H1 (cell line): ENCODE measurements at regions not wholly inside any gene's neighbourhood (a gene's known extent, or its start where the extent isn't known, plus 50 kb on each side); places are given as distances from the start of the nearest gene placed in this dataset.

Experiments
- CTCF ChIA-PET: fragments of 300-600 bp; sonication (Branson Sonifier 250); formaldehyde crosslinking; loops from one replicate; lab custom pipeline; 2021; ENCODE audit not compliant: partially characterized antibody; lab: Charles Lee
- POLR2A ChIA-PET: fragments of 300-600 bp; sonication (Branson Sonifier 250); formaldehyde crosslinking; loops from one replicate; lab custom pipeline; 2021; ENCODE audit warnings: inconsistent platforms; ENCODE audit not compliant: partially characterized antibody; lab: Charles Lee
- DNase-seq, 2 experiments: peaks; one replicate each; pipeline versions ENCODE4 v3.0.0 to v3.0.0-alpha.2; 2010 to 2022; ENCODE audit warnings: low spot score in 2 of 2, low read depth in 1 of 2, mixed read lengths in 1 of 2
- FAIRE-seq: peaks from 2 replicates; lab custom pipeline; 2011; peaks lifted over from hg19 to GRCh38; lab: Jason Lieb, UNC
- H2AFZ ChIP-seq: 2 replicates; pipeline ENCODE4 v1.8.1; 2012; ENCODE audit warnings: low read length, inconsistent platforms
- H2AK5ac ChIP-seq: 2 replicates; pipeline ENCODE4 v1.6.1; 2013; ENCODE audit warnings: low read depth, low read length
- H2BK120ac ChIP-seq: replicated peaks from 2 replicates; pipeline ENCODE3; 2013; ENCODE audit warnings: low read depth, low read length, inconsistent platforms
- H2BK12ac ChIP-seq: 2 replicates; pipeline ENCODE4 v1.6.1; 2013; ENCODE audit warnings: low read depth, low read length
- H2BK15ac ChIP-seq: 2 replicates; pipeline ENCODE4 v1.6.1; 2013; ENCODE audit warnings: low read length
- H2BK20ac ChIP-seq: 2 replicates; pipeline ENCODE4 v1.6.1; 2013; ENCODE audit warnings: low read length
- H2BK5ac ChIP-seq: 2 replicates; pipeline ENCODE4 v1.6.1; 2013; ENCODE audit warnings: low read depth, low read length
- H3K14ac ChIP-seq: 2 replicates; pipeline ENCODE4 v1.6.1; 2013; ENCODE audit warnings: inconsistent platforms; ENCODE audit not compliant: insufficient read length
- H3K18ac ChIP-seq: 2 replicates; pipeline ENCODE4 v1.6.1; 2013; ENCODE audit warnings: low read length; ENCODE audit errors: extremely low read depth
- H3K23ac ChIP-seq: 2 replicates; pipeline ENCODE4 v1.6.1; 2013; ENCODE audit warnings: inconsistent platforms; ENCODE audit not compliant: insufficient read length
- H3K23me2 ChIP-seq: 2 replicates; pipeline ENCODE4 v1.6.1; 2013; ENCODE audit warnings: low read depth, low read length
- H3K27ac ChIP-seq: 2 replicates; pipeline ENCODE4 v1.6.1; 2011; ENCODE audit warnings: low read depth, low read length, inconsistent platforms
- H3K27me3 ChIP-seq, 4 experiments: replicated peaks in 1 of 4; 1 replicate in 1 of 4; 2 replicates in 3 of 4; pipeline versions ENCODE4 v1.6.1 to v1.8.1; 2011 to 2013; ENCODE audit warnings: low read length in 3 of 4, mild to moderate bottlenecking in 3 of 4, inconsistent platforms in 2 of 4, mixed read lengths in 2 of 4, moderate library complexity in 1 of 4; ENCODE audit not compliant: control insufficient read depth in 3 of 4, insufficient read depth in 3 of 4; ENCODE audit errors: extremely low read depth in 1 of 4
- H3K36me3 ChIP-seq, 4 experiments: 2 replicates each; pipeline versions ENCODE4 v1.6.1 to v1.8.1; 2011 to 2013; ENCODE audit warnings: mild to moderate bottlenecking in 4 of 4, low read length in 3 of 4, moderate library complexity in 2 of 4, control low read depth in 1 of 4, inconsistent platforms in 1 of 4; ENCODE audit not compliant: insufficient read depth in 4 of 4, control insufficient read depth in 2 of 4
- H3K4ac ChIP-seq: replicated peaks from 2 replicates; pipeline ENCODE3; 2013; ENCODE audit warnings: low read length, low read depth, mixed read lengths, inconsistent platforms; ENCODE audit not compliant: insufficient read length
- H3K4me1 ChIP-seq, 4 experiments: replicated peaks in 1 of 4; 1 replicate in 1 of 4; 2 replicates in 3 of 4; pipeline versions ENCODE4 v1.6.1 to v1.8.1; 2011 to 2013; ENCODE audit warnings: low read length in 3 of 4, inconsistent platforms in 2 of 4, mixed read lengths in 1 of 4; ENCODE audit not compliant: insufficient read depth in 4 of 4, control insufficient read depth in 3 of 4
- H3K4me2 ChIP-seq, 2 experiments: 2 replicates each; pipeline versions ENCODE4 v1.6.1 to v1.8.1; 2011 to 2013; ENCODE audit warnings: low read depth in 2 of 2, low read length in 2 of 2, control low read depth in 1 of 2, inconsistent platforms in 1 of 2, mild to moderate bottlenecking in 1 of 2; ENCODE audit not compliant: insufficient read depth in 1 of 2
- H3K4me3 ChIP-seq, 4 experiments: fragments of 200-600, 300-600 bp in 1 of 4; sonication (generic), shearing (Covaris generic), sonication (Bioruptor Twin) in 1 of 4; 2 replicates each; pipeline versions ENCODE4 v1.5.1 to v1.8.1; 2011 to 2016; ENCODE audit warnings: low read length in 4 of 4, low read depth in 3 of 4, control low read depth in 2 of 4, inconsistent platforms in 2 of 4, mild to moderate bottlenecking in 2 of 4, mixed read lengths in 1 of 4, moderate library complexity in 1 of 4; ENCODE audit not compliant: insufficient read depth in 2 of 4; ENCODE audit errors: extremely low read depth in 1 of 4
- H3K56ac ChIP-seq: replicated peaks from 2 replicates; pipeline ENCODE3; 2013; ENCODE audit warnings: low read depth, mild to moderate bottlenecking, mixed read lengths, low read length, inconsistent platforms; ENCODE audit not compliant: insufficient read length
- H3K79me1 ChIP-seq: 2 replicates; pipeline ENCODE4 v1.6.1; 2013; ENCODE audit warnings: low read depth, low read length, control low read depth
- H3K79me2 ChIP-seq, 2 experiments: 2 replicates each; pipeline versions ENCODE4 v1.6.1 to v1.8.1; 2012 to 2013; ENCODE audit warnings: low read length in 2 of 2, mild to moderate bottlenecking in 2 of 2, inconsistent platforms in 1 of 2; ENCODE audit not compliant: insufficient read depth in 2 of 2, control insufficient read depth in 1 of 2
- H3K9ac ChIP-seq, 4 experiments: replicated peaks in 1 of 4; 1 replicate in 1 of 4; 2 replicates in 3 of 4; pipeline versions ENCODE4 v1.6.1 to v1.8.1; 2011 to 2013; ENCODE audit warnings: low read depth in 3 of 4, low read length in 3 of 4, control low read depth in 2 of 4, mild to moderate bottlenecking in 2 of 4, moderate library complexity in 2 of 4, inconsistent platforms in 1 of 4; ENCODE audit errors: extremely low read depth in 1 of 4
- H3K9me3 ChIP-seq, 2 experiments: 2 replicates each; pipeline versions ENCODE4 v1.6.1 to v1.8.1; 2012 to 2013; ENCODE audit warnings: mild to moderate bottlenecking in 2 of 2, moderate library complexity in 2 of 2, control low read depth in 1 of 2, inconsistent platforms in 1 of 2, low read depth in 1 of 2, low read length in 1 of 2, mixed read lengths in 1 of 2; ENCODE audit not compliant: insufficient read depth in 2 of 2
- H4K20me1 ChIP-seq, 2 experiments: replicated peaks in 1 of 2; 2 replicates each; pipeline versions ENCODE3 to v1.8.1; 2011 to 2013; ENCODE audit warnings: inconsistent platforms in 2 of 2, low read length in 2 of 2, mild to moderate bottlenecking in 1 of 2; ENCODE audit not compliant: insufficient read depth in 2 of 2, control insufficient read depth in 1 of 2
- H4K5ac ChIP-seq: 2 replicates; pipeline ENCODE4 v1.6.1; 2013; ENCODE audit warnings: low read length, low read depth, mixed read lengths, inconsistent platforms; ENCODE audit not compliant: insufficient read length
- H4K8ac ChIP-seq: 2 replicates; pipeline ENCODE4 v1.8.0; 2013; ENCODE audit warnings: mild to moderate bottlenecking, moderate library complexity, low read length, inconsistent platforms; ENCODE audit not compliant: insufficient read depth; ENCODE audit errors: extremely low read depth
- H4K91ac ChIP-seq: replicated peaks from 2 replicates; pipeline ENCODE3; 2013; ENCODE audit warnings: low read length, mixed read lengths, inconsistent platforms; ENCODE audit not compliant: insufficient read length
- EGR1 ChIP-seq: IDR thresholded peaks from 2 replicates; pipeline ENCODE4 v1.6.1; 2011; ENCODE audit warnings: low read depth, low read length, borderline replicate concordance
- EP300 ChIP-seq, 2 experiments: IDR thresholded peaks; 1 replicate in 1 of 2; 2 replicates in 1 of 2; pipeline ENCODE4 v1.6.1; 2011 to 2012; ENCODE audit warnings: low read depth in 2 of 2, low read length in 2 of 2, mild to moderate bottlenecking in 2 of 2, borderline replicate concordance in 1 of 2, inconsistent platforms in 1 of 2, moderate library complexity in 1 of 2
- POLR2AphosphoS5 ChIP-seq: IDR thresholded peaks from 2 replicates; pipeline ENCODE4 v1.6.1; 2011; ENCODE audit warnings: low read depth, low read length
- RFX5 ChIP-seq: IDR thresholded peaks from 2 replicates; pipeline ENCODE4 v1.6.1; 2011; ENCODE audit warnings: low read depth, low read length, improper control_type of control experiment, borderline replicate concordance
- TCF12 ChIP-seq: IDR thresholded peaks from 2 replicates; pipeline ENCODE4 v1.6.1; 2011; ENCODE audit warnings: low read depth, mild to moderate bottlenecking, low read length
- TEAD4 ChIP-seq: IDR thresholded peaks from 2 replicates; pipeline ENCODE4 v1.6.1; 2012; ENCODE audit warnings: low read depth, low read length, inconsistent platforms, mixed read lengths
- WGBS, 2 experiments: shearing (Covaris generic) in 1 of 2; methylation state at CpG; one replicate each; pipeline versions ENCODE4 v1.1.6 to v1.1.7; 2013 to 2015; ENCODE audit warnings: low lambda C conversion rate in 2 of 2, mixed read lengths in 2 of 2, inconsistent platforms in 1 of 2, low coverage in 1 of 2, missing lambda C conversion rate in 1 of 2; ENCODE audit not compliant: insufficient replicate concordance in 2 of 2, insufficient coverage in 1 of 2, insufficient read length in 1 of 2; ENCODE audit errors: extremely low coverage in 1 of 2, missing lambda C conversion rate in 1 of 2; 5-methylcytosine and 5-hydroxymethylcytosine counted together

- Histone ChIP-seq H4K8ac (no peak overlapping the region), H3K14ac (no peak overlapping the region), H3K23me2 (no peaks in the 10 kb centered on the region), H4K20me1 (no peaks in the 10 kb centered on the region), H3K79me1 (no peaks in the 10 kb centered on the region), H3K4ac (no peak overlapping the region), H3K4me1 (peaks cover 4 to 15% (median 10%) of the 10 kb centered on the region in 4 experiments; a peak in 5 of 7 replicates), H3K4me2 (no peak overlapping the region), H3K23ac (no peak overlapping the region), H3K18ac (no peak overlapping the region), H2BK15ac (no peak overlapping the region), H3K9ac (no peak overlapping the region), H4K5ac (no peak overlapping the region), H3K36me3 (no peaks in the 10 kb centered on the region), H3K27me3 (no peaks in the 10 kb centered on the region; a peak in 1 of 7 replicates), H3K9me3 (no peaks in the 10 kb centered on the region), H2BK120ac (no peak overlapping the region), H3K27ac (no peak overlapping the region), H3K56ac (no peak overlapping the region), H2BK20ac (no peak overlapping the region), H3K4me3 (no peak overlapping the region), H4K91ac (no peak overlapping the region), H2BK12ac (no peak overlapping the region), H2AK5ac (no peak overlapping the region), H2AFZ (no peak overlapping the region), H3K79me2 (no peaks in the 10 kb centered on the region), H2BK5ac (no peak overlapping the region)
- no peak for TF ChIP-seq RFX5
- TF ChIP-seq EP300 (IDR thresholded peaks at IDR 0.05; ENCODE audit: borderline replicate concordance in 1 of 2, low read depth in 2 of 2, low read length in 2 of 2) = no peak
- TF ChIP-seq EGR1 = no peak
- no peak for TF ChIP-seq TCF12
- TF ChIP-seq POLR2AphosphoS5 = no peak
- TF ChIP-seq TEAD4 = no peak
- WGBS, 2 experiments = 94% methylated on average over 5 of the region's 6 CpGs; no CpG with 5 or more reads in 1 of the 2 experiments
- ChIA-PET POLR2A (no interaction called here), CTCF (interaction anchor here (0.6 kb wide), 1 partner anchor 155 kb away, joined by 3 read pairs; no protein-coding TSS in a partner anchor)
- FAIRE-seq = no peak
- no peak for DNase-seq
Observed at GRCh38 chr18:78136986-78137385, 842.6 kb upstream of the SALL3 start.
